ENCODE measurements at regions not wholly inside any gene's neighbourhood (a gene's known extent, or its start where the extent isn't known, plus 50 kb on each side); places are given as distances from the start of the nearest gene placed in this dataset.
"Not testable (repeated sequence)": the region's sequence is repeated elsewhere in the genome, so short reads cannot be mapped to it uniquely, and the experiment has no call there.

GRCh38 chrX:151042842-151043241 is 59.7 kb downstream of the HMGB3 start:
- TF ChIP-seq CTCF (IDR thresholded peaks at IDR 0.05; ENCODE audit: extremely low read depth, insufficient read depth, missing control alignments), result no peak
- no peak for DNase-seq (ENCODE audit: low spot score)
- in situ Hi-C loops (cut with MboI; ENCODE audit: low pct_unique_long_range_greater_than_20kb, low sequenced_read_pairs, unreplicated experiment), result no loop called here

- in situ Hi-C loops (cut with MboI; ENCODE audit: low pct_unique_long_range_greater_than_20kb, low sequenced_read_pairs, unreplicated experiment); DNase-seq (ENCODE audit: low spot score): not testable (repeated sequence)
These were observed 83.2 kb downstream of the HMGB3 start for GRCh38 chrX:151066373-151066772.

- DNase-seq (ENCODE audit: low spot score), result no peak
- no peak for TF ChIP-seq CTCF (IDR thresholded peaks at IDR 0.05; ENCODE audit: extremely low read depth, insufficient read depth, missing control alignments)
- in situ Hi-C loops (cut with MboI; ENCODE audit: low pct_unique_long_range_greater_than_20kb, low sequenced_read_pairs, unreplicated experiment), result no loop called here
These were observed 90.6 kb downstream of the HMGB3 start for GRCh38 chrX:151073767-151074166.

GRCh38 chrX:151081016-151081415 is 95.4 kb upstream of the GPR50 start:
- no peak for DNase-seq (ENCODE audit: low spot score)
- in situ Hi-C loops (cut with MboI; ENCODE audit: low pct_unique_long_range_greater_than_20kb, low sequenced_read_pairs, unreplicated experiment), result loop anchor here (10.0 kb wide), 1 partner anchor 306 kb away; no protein-coding TSS in a partner anchor
- no peak for TF ChIP-seq CTCF (IDR thresholded peaks at IDR 0.05; ENCODE audit: extremely low read depth, insufficient read depth, missing control alignments)

GRCh38 chrX:151082077-151082948 is 94.1 kb upstream of the GPR50 start:
- in situ Hi-C loops (cut with MboI; ENCODE audit: low pct_unique_long_range_greater_than_20kb, low sequenced_read_pairs, unreplicated experiment), result loop anchor here (10.0 kb wide), 1 partner anchor 308 kb away; no protein-coding TSS in a partner anchor
- TF ChIP-seq CTCF (IDR thresholded peaks at IDR 0.05; ENCODE audit: extremely low read depth, insufficient read depth, missing control alignments), result peak; percentile 91
- DNase-seq (ENCODE audit: low spot score), result peak; percentile 69

- in situ Hi-C loops (cut with MboI; ENCODE audit: low pct_unique_long_range_greater_than_20kb, low sequenced_read_pairs, unreplicated experiment), result loop anchor here (10.0 kb wide), 1 partner anchor 310 kb away; no protein-coding TSS in a partner anchor
- no peak for DNase-seq (ENCODE audit: low spot score)
- TF ChIP-seq CTCF (IDR thresholded peaks at IDR 0.05; ENCODE audit: extremely low read depth, insufficient read depth, missing control alignments), result no peak
These were observed 91.9 kb upstream of the GPR50 start for GRCh38 chrX:151084454-151084853.

GRCh38 chrX:151085207-151085606 is 91.2 kb upstream of the GPR50 start:
- TF ChIP-seq CTCF (IDR thresholded peaks at IDR 0.05; ENCODE audit: extremely low read depth, insufficient read depth, missing control alignments), result no peak
- in situ Hi-C loops (cut with MboI; ENCODE audit: low pct_unique_long_range_greater_than_20kb, low sequenced_read_pairs, unreplicated experiment), result loop anchor here (10.0 kb wide), 1 partner anchor 310 kb away; no protein-coding TSS in a partner anchor
- no peak for DNase-seq (ENCODE audit: low spot score)
